ENCODE measurements at regions not wholly inside any gene's neighbourhood (a gene's known extent, or its start where the extent isn't known, plus 50 kb on each side); places are given as distances from the start of the nearest gene placed in this dataset.

DNA sequence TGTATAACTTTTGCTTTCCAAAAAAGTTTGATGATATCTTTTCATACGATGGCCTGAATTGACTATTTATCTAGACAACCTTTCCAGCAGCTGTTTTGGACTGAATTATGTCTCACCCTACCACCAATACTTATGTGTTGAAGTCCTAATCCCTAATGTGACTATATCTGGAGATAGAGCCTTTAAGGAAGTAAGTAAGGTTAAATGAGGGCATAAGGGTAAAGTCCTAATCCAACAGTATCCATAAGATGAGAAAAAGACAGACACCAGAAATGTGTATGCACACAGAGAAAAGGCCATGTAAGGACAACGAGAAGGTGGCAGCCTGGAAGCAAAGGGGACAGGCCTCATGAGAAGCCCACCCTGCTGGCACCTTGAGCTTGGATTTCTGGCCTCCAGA, 86.6 kb upstream of the PPARGC1A start:
- TF ChIP-seq CTCF (IDR thresholded peaks at IDR 0.05) (no peak), POLR2A (IDR thresholded peaks at IDR 0.05) (no peak)

Data from ovary (tissue), 3 donors.